BJ (cell line): ENCODE measurements at regions not wholly inside any gene's neighbourhood (a gene's known extent, or its start where the extent isn't known, plus 50 kb on each side); places are given as distances from the start of the nearest gene placed in this dataset.

Experiments
- CTCF ChIA-PET: fragments of 350-600 bp; formaldehyde crosslinking; extraction: SDS; loops from one replicate; lab custom pipeline; 2021; ENCODE audit warnings: antibody characterized with exemption, inconsistent platforms; lab: Yijun Ruan, JAX
- POLR2A ChIA-PET: fragments of 300-600 bp; sonication (Branson Sonifier 250); formaldehyde crosslinking; extraction: SDS; loops from one replicate; lab custom pipeline; 2021; ENCODE audit warnings: antibody characterized with exemption; lab: Charles Lee
- DNase-seq: peaks from one replicate; pipeline ENCODE4 v3.0.0-alpha.2; 2011; ENCODE audit warnings: low read depth
- H3K27me3 ChIP-seq: 2 replicates; pipeline ENCODE4 v1.6.0; 2011; ENCODE audit warnings: low read length; ENCODE audit not compliant: control insufficient read depth, insufficient read depth
- H3K36me3 ChIP-seq: 2 replicates; pipeline ENCODE4 v1.5.1; 2011; ENCODE audit warnings: low read length; ENCODE audit not compliant: control insufficient read depth, insufficient read depth
- H3K4me3 ChIP-seq: 2 replicates; pipeline ENCODE4 v1.5.1; 2011; ENCODE audit warnings: low read depth, mild to moderate bottlenecking, control low read depth, low read length
- TF ChIP-seq, protein P1 (sequence below): IDR thresholded peaks from 2 replicates; pipeline ENCODE4 v1.5.1; 2011; ENCODE audit warnings: low read depth, mild to moderate bottlenecking, control low read depth, inconsistent platforms, low read length, moderate library complexity; ENCODE audit not compliant: insufficient read depth

GRCh38 chr6:2454180-2454579 lies 208.8 kb upstream of the GMDS start:
- Histone ChIP-seq H3K4me3 (no peak overlapping the region), H3K36me3 (no peaks in the 10 kb centered on the region), H3K27me3 (0 out of 2 replicates have a peak, but pooled peaks cover 9% of the 10 kb centered on the region)
- TF ChIP-seq, protein P1, sequence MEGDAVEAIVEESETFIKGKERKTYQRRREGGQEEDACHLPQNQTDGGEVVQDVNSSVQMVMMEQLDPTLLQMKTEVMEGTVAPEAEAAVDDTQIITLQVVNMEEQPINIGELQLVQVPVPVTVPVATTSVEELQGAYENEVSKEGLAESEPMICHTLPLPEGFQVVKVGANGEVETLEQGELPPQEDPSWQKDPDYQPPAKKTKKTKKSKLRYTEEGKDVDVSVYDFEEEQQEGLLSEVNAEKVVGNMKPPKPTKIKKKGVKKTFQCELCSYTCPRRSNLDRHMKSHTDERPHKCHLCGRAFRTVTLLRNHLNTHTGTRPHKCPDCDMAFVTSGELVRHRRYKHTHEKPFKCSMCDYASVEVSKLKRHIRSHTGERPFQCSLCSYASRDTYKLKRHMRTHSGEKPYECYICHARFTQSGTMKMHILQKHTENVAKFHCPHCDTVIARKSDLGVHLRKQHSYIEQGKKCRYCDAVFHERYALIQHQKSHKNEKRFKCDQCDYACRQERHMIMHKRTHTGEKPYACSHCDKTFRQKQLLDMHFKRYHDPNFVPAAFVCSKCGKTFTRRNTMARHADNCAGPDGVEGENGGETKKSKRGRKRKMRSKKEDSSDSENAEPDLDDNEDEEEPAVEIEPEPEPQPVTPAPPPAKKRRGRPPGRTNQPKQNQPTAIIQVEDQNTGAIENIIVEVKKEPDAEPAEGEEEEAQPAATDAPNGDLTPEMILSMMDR, result no peak
- no peak for DNase-seq
- ChIA-PET CTCF (interaction anchor here (1.0 kb wide), 1 partner anchor 181 kb away, joined by 5 read pairs; no protein-coding TSS in a partner anchor), POLR2A (no interaction called here)

GRCh38 chr6:2450546-2450945 lies 205.1 kb upstream of the GMDS start:
- no peak overlapping the region for H3K4me3 ChIP-seq
- TF ChIP-seq, protein P1, result no peak
- no peak for DNase-seq
- no peaks in the 10 kb centered on the region for H3K36me3 ChIP-seq
- CTCF ChIA-PET, result interaction anchor here (1.3 kb wide), 1 partner anchor 9 kb away, joined by 3 read pairs; no protein-coding TSS in a partner anchor
- 0 out of 2 replicates have a peak, but pooled peaks cover 5% of the 10 kb centered on the region for H3K27me3 ChIP-seq
- POLR2A ChIA-PET, result no interaction called here

DNA sequence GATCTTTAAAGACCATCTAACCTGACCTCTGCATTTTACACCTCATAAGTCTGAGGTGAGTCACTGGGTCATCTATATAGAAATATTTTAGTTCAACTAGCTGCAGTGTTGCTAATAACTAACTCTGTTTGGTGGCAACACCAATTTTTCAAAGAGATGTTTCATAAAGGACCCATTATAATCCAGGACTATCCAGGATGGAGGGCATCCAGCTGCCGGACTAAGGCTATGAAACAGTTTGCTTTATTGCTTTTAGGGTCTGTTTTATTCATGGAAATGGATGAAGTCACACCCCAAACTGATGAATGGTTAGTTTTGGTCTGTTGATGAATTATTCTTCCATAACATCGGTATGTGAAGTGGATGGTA lies 204.2 kb upstream of the GMDS start:
- Histone ChIP-seq H3K36me3 (no peaks in the 10 kb centered on the region), H3K4me3 (no peak overlapping the region), H3K27me3 (0 out of 2 replicates have a peak, but pooled peaks cover 5% of the 10 kb centered on the region)
- POLR2A ChIA-PET, result no interaction called here
- CTCF ChIA-PET, result interaction anchor here (0.6 to 3.0 kb wide), 22 partner anchors 11 to 875 kb away, joined by 3 to 23 read pairs (median 3); no protein-coding TSS in a partner anchor
- DNase-seq, result no peak
- TF ChIP-seq, protein P1, result no peak

DNA sequence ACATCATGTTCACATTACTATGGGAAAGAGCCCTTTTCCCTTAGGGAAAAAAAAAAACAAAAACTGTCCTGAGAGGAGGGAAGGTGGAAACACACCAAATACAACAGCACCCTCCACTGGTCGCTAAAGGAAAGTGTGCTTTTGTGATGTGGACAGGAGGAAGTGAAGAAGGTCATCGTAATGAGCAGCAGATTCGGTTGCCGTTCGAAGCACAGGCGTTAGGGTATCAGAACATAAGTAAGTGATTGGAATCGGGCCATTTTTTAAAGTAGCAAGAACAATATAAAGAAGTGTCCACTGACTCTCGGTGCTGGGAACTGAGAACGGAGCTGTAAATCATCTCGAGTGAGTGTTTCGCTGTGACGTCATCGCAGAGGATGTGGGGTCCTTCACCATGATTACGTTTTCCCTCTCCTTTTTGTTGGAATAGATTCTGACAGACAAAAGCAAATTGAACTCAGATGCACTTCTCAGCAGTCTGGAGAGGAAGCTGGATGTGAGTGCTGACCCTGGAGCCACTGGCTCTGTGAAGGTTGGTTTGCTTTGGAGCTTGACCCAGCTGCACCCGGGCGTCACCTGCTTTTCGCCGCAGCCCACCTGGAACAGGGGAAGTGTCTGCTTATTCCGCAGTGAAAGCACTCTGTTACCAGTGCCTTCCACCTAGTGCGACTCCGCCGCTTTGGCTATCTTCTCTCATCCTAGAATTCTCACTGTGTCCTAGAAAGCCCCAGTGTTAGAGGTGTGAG lies 203.6 kb upstream of the GMDS start:
- Histone ChIP-seq H3K4me3 (peak overlapping the region; percentile 34), H3K36me3 (no peaks in the 10 kb centered on the region), H3K27me3 (0 out of 2 replicates have a peak, but pooled peaks cover 5% of the 10 kb centered on the region)
- no peak for DNase-seq
- ChIA-PET POLR2A (no interaction called here), CTCF (interaction anchor here (0.6 to 3.0 kb wide), 27 partner anchors 9 to 874 kb away, joined by 3 to 23 read pairs (median 3); no protein-coding TSS in a partner anchor)
- TF ChIP-seq, protein P1, result peak; percentile 79

DNA sequence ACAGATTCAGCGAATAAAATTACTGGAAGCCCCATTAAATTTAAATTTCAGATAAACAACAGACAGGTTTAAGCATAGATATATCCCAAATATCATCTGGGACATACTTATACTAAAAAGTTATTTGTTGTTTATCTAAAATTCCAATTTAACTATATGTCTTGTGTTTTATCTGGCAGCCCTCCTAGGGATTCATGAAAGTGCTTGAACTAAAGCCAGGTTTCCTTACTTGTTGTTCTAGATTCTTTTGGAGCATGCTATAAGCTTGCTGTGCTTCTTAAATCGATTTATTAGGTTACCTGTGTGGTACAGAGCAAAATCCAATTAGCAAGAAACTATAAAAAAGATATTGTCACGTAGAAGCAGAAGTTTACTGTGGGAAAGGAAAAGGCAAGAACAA lies 202.5 kb upstream of the GMDS start:
- Histone ChIP-seq H3K4me3 (no peak overlapping the region), H3K36me3 (no peaks in the 10 kb centered on the region), H3K27me3 (0 out of 2 replicates have a peak, but pooled peaks cover 5% of the 10 kb centered on the region)
- ChIA-PET CTCF (interaction anchor here (0.6 to 3.0 kb wide), 13 partner anchors 8 to 836 kb away, joined by 3 to 23 read pairs (median 4); no protein-coding TSS in a partner anchor), POLR2A (no interaction called here)
- TF ChIP-seq, protein P1, result no peak
- DNase-seq, result no peak
